ENCODE measurements at regions not wholly inside any gene's neighbourhood (a gene's known extent, or its start where the extent isn't known, plus 50 kb on each side); places are given as distances from the start of the nearest gene placed in this dataset.

GRCh38 chr5:107023732-107024131 lies 647.0 kb downstream of the EFNA5 start:
- no peak for DNase-seq (ENCODE audit: low read depth)
- no peak for TF ChIP-seq CTCF (IDR thresholded peaks at IDR 0.05; ENCODE audit: low read depth, low read length, missing control alignments)
- in situ Hi-C loops (cut with HindIII; ENCODE audit: low sequenced_read_pairs), result no loop called here

DNA sequence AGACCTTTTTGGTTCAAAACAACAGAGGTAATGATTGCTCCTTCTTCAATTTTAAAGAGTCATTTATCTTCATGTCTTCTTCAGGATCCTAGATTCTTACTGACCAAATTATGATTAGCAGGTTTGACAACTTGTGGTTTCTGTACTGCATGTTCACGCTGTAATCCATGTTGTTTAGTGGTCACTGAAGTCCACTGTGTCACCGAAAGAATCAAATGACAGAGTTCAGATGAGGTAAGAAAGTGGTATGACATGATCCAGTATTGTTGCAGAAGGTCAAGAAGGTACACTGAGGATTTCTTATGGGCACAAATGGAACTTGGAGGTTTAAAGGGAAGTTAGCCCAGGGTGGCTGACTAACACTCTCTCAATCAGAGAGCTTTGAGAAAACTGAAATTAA lies 649.2 kb downstream of the EFNA5 start:
- H3K4me3 ChIP-seq (ENCODE audit: low read depth, low read length), result no peak overlapping the region
- no peak for TF ChIP-seq CTCF (IDR thresholded peaks at IDR 0.05; ENCODE audit: low read depth, low read length, missing control alignments)
- in situ Hi-C loops (cut with HindIII; ENCODE audit: low sequenced_read_pairs), result no loop called here
- no peak for DNase-seq (ENCODE audit: low read depth)

More at GRCh38 chr5:107023732-107024131, 647.0 kb downstream of the EFNA5 start:
- H3K4me3 ChIP-seq (ENCODE audit: low read depth, low read length), result no peak overlapping the region

DNA sequence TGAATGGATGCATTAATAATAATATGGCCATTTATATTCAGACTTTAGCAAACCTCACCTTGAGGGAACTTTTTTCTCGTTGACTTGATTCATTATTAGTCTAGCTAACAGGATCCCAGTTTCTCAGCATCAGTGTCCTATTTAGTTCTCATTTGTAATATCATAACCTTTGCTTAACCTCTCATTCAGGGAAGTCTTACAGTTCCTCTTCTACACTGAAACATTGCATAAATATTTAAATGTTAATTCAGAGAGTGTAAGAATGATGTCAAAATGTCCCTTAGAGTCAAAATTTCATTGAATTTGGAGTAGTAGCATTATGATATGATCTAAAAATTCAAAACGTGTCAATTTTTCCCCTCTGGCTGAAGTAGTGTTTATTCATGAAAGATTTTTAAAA lies 650.1 kb downstream of the EFNA5 start:
- H3K4me3 ChIP-seq (ENCODE audit: low read depth, low read length), result no peak overlapping the region
- no peak for TF ChIP-seq CTCF (IDR thresholded peaks at IDR 0.05; ENCODE audit: low read depth, low read length, missing control alignments)
- in situ Hi-C loops (cut with HindIII; ENCODE audit: low sequenced_read_pairs), result no loop called here
- no peak for DNase-seq (ENCODE audit: low read depth)

DNA sequence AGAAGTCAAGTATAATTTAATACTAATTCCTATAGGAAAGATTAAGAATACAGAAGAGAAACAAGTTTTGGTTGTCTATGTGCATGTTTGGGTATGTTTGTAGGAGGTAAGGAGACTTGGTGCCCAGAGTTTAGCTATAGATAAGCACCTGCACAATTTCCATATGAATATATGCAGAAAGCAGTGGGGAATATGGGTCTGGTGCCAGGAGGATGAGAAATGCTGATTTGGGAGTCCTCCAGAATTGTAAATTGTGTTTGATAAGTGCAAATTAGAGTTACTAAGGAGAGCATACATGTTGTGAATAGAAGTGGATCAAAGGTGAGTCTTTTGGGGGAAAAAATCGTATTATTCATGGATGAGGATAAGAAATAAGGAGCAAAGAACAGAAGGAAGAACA lies 653.1 kb downstream of the EFNA5 start:
- no peak for TF ChIP-seq CTCF (IDR thresholded peaks at IDR 0.05; ENCODE audit: low read depth, low read length, missing control alignments)
- H3K4me3 ChIP-seq (ENCODE audit: low read depth, low read length), result no peak overlapping the region
- no peak for DNase-seq (ENCODE audit: low read depth)
- in situ Hi-C loops (cut with HindIII; ENCODE audit: low sequenced_read_pairs), result no loop called here

GRCh38 chr5:107012371-107012770 lies 658.4 kb downstream of the EFNA5 start:
- no peak for TF ChIP-seq CTCF (IDR thresholded peaks at IDR 0.05; ENCODE audit: low read depth, low read length, missing control alignments)
- no peak overlapping the region for H3K4me3 ChIP-seq (ENCODE audit: low read depth, low read length)
- in situ Hi-C loops (cut with HindIII; ENCODE audit: low sequenced_read_pairs), result no loop called here
- no peak for DNase-seq (ENCODE audit: low read depth)

- peak; percentile 2 for DNase-seq (ENCODE audit: low read depth)
- TF ChIP-seq CTCF (IDR thresholded peaks at IDR 0.05; ENCODE audit: low read depth, low read length, missing control alignments), result no peak
- in situ Hi-C loops (cut with HindIII; ENCODE audit: low sequenced_read_pairs), result no loop called here
These were observed 659.1 kb downstream of the EFNA5 start for GRCh38 chr5:107011605-107012004.

GRCh38 chr5:107010060-107010459 lies 660.7 kb downstream of the EFNA5 start:
- TF ChIP-seq CTCF (IDR thresholded peaks at IDR 0.05; ENCODE audit: low read depth, low read length, missing control alignments), result no peak
- no peak overlapping the region for H3K4me3 ChIP-seq (ENCODE audit: low read depth, low read length)
- in situ Hi-C loops (cut with HindIII; ENCODE audit: low sequenced_read_pairs), result no loop called here
- no peak for DNase-seq (ENCODE audit: low read depth)

More at GRCh38 chr5:107011605-107012004, 659.1 kb downstream of the EFNA5 start:
- no peak overlapping the region for H3K4me3 ChIP-seq (ENCODE audit: low read depth, low read length)
